Fibroblast of lung (primary cell): ENCODE measurements at regions not wholly inside any gene's neighbourhood (a gene's known extent, or its start where the extent isn't known, plus 50 kb on each side); places are given as distances from the start of the nearest gene placed in this dataset.

Experiments used
- CTCF ChIP-seq, 2 donors: IDR thresholded peaks in 1 of 2; conservative IDR thresholded peaks in 1 of 2; 1 replicate in 1 of 2; 2 replicates in 1 of 2; pipeline ENCODE4 v1.5.1; 2011 to 2012; ENCODE audit warnings: low read length in 2 of 2, control low read depth in 1 of 2, inconsistent platforms in 1 of 2, low read depth in 1 of 2, mild to moderate bottlenecking in 1 of 2
- EZH2 ChIP-seq: IDR thresholded peaks from 2 replicates; pipeline ENCODE4 v1.5.1; 2012; ENCODE audit warnings: low read length, control low read depth, mild to moderate bottlenecking; ENCODE audit errors: missing control alignments

DNA sequence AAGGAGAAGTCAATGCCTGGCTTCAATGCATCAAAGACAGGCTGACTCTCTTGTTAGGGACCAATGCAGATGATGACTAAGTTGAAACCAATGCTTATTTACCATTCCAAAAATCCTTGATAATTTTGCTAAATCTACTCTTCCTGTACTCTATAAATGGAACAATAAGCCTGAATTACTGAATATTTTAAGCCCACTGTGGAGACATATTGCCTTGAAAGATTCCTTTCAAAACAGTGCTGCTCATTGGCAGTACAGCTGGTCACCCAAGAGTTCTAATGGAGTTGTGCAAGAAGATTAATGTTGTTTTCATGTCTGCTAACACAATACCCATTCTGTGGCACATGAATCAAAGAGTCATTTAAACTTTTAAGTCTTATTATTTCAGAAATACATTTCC lies 181.0 kb upstream of the CBLB start:
- TF ChIP-seq CTCF (conservative IDR thresholded peaks at IDR 0.05 in 1 of 2, IDR thresholded peaks at IDR 0.05 in 1 of 2; ENCODE audit: low read depth in 1 of 2, low read length in 2 of 2) (no peak), EZH2 (no peak)
